Uterus (tissue), 2 donors: ENCODE measurements at regions not wholly inside any gene's neighbourhood (a gene's known extent, or its start where the extent isn't known, plus 50 kb on each side); places are given as distances from the start of the nearest gene placed in this dataset.

Experiments
- CTCF ChIP-seq, 4 experiments: fragments of 200-600 bp in 2 of 4; fragments of 450-650 bp in 2 of 4; sonication (generic) in 2 of 4; IDR thresholded peaks; one replicate each; pipeline ENCODE4 v1.5.1; 2016 to 2019; ENCODE audit warnings: antibody characterized with exemption in 4 of 4, mild to moderate bottlenecking in 2 of 4, moderate library complexity in 1 of 4
- POLR2A ChIP-seq, 2 donors: fragments of 450-650 bp; IDR thresholded peaks; one replicate each; pipeline ENCODE4 v1.6.1; 2016; ENCODE audit warnings: antibody characterized with exemption in 2 of 2, mild to moderate bottlenecking in 1 of 2, moderate library complexity in 1 of 2

DNA sequence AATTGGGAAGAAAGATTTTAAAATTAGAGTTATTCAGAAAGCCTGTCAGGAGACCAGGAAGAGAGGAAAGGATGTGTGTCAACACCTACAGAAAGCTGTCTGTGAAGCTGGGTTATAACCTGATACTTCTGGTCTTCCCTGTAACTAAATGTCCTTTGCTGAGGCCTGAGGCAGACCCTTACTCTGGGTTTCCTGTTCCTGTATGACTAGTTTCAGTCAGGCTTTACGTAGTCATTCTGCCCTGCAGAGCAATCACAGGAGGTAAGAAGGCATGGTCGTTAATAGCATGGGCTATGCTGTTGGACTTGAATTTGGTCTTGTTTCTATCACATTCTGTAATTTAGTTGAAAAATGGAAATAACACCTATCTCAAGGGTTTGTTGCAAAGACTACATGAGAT is 110.5 kb upstream of the IGFBP7 start:
- TF ChIP-seq POLR2A (IDR thresholded peaks at IDR 0.05) (no peak), CTCF (IDR thresholded peaks at IDR 0.05) (no peak)
